C4-2B (cell line): ENCODE measurements at regions not wholly inside any gene's neighbourhood (a gene's known extent, or its start where the extent isn't known, plus 50 kb on each side); places are given as distances from the start of the nearest gene placed in this dataset.

Experiments used
- H3K27ac ChIP-seq: fragments of 450-650 bp; 2 replicates; pipeline ENCODE4 v1.5.1; 2017
- ZFX ChIP-seq: fragments of 450-650 bp; IDR thresholded peaks from 2 replicates; pipeline ENCODE4 v1.6.1; 2017
- TF ChIP-seq, protein P1 (sequence below): fragments of 450-650 bp; conservative IDR thresholded peaks from 2 replicates; pipeline ENCODE4 v1.5.1; 2017; ENCODE audit warnings: mild to moderate bottlenecking

DNA sequence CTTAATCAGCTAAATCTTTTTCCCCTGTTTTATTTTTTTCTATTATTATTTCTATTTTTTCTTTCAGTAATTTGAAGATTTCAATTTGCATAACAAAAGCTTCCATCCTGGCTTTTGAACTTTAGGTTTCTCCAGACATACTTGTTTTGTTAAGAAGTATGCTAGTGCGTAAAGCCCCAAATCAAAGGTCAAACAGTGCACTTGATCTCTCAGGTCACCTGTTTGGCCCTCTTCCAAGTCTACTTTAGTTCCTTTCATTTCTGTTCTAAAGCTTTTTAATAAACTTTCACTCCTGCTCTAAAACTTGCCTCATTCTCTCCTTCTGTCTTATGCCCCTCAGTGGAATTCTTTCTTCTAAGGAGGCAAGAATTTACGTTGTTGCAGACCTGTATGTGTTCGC, 54.6 kb upstream of the ATXN7L3B start:
- TF ChIP-seq ZFX, result no peak
- TF ChIP-seq, protein P1, sequence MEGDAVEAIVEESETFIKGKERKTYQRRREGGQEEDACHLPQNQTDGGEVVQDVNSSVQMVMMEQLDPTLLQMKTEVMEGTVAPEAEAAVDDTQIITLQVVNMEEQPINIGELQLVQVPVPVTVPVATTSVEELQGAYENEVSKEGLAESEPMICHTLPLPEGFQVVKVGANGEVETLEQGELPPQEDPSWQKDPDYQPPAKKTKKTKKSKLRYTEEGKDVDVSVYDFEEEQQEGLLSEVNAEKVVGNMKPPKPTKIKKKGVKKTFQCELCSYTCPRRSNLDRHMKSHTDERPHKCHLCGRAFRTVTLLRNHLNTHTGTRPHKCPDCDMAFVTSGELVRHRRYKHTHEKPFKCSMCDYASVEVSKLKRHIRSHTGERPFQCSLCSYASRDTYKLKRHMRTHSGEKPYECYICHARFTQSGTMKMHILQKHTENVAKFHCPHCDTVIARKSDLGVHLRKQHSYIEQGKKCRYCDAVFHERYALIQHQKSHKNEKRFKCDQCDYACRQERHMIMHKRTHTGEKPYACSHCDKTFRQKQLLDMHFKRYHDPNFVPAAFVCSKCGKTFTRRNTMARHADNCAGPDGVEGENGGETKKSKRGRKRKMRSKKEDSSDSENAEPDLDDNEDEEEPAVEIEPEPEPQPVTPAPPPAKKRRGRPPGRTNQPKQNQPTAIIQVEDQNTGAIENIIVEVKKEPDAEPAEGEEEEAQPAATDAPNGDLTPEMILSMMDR, result no peak

More for the DNA sequence above, 54.6 kb upstream of the ATXN7L3B start:
- H3K27ac ChIP-seq, result no peak overlapping the region
